CD14-positive monocyte (primary cell): ENCODE measurements at regions not wholly inside any gene's neighbourhood (a gene's known extent, or its start where the extent isn't known, plus 50 kb on each side); places are given as distances from the start of the nearest gene placed in this dataset.

ENCODE experiments used
- DNase-seq, 3 donors: peaks; one replicate each; pipeline ENCODE4 v3.0.0-alpha.2; 2011 to 2022
- H2AFZ ChIP-seq: 2 replicates; pipeline ENCODE4 v1.6.0; 2012; ENCODE audit warnings: mild to moderate bottlenecking, low read depth, low read length, inconsistent platforms; ENCODE audit not compliant: insufficient read depth, poor library complexity, severe bottlenecking
- H3K27ac ChIP-seq, 2 donors: 1 replicate in 1 of 2; 2 replicates in 1 of 2; pipeline ENCODE4 v1.5.1; 2012 to 2013; ENCODE audit warnings: low read length in 2 of 2, control low read depth in 1 of 2, inconsistent platforms in 1 of 2, low read depth in 1 of 2, mild to moderate bottlenecking in 1 of 2
- H3K27me3 ChIP-seq, 2 donors: one replicate each; pipeline versions ENCODE4 v1.6.0 to v1.6.1; 2011 to 2013; ENCODE audit warnings: low read length in 2 of 2; ENCODE audit not compliant: control insufficient read depth in 2 of 2, insufficient read depth in 2 of 2
- H3K36me3 ChIP-seq, 2 donors: replicated peaks in 1 of 2; 1 replicate in 1 of 2; 2 replicates in 1 of 2; pipeline versions ENCODE4 v1.5.1 to v1.6.1; 2012 to 2013; ENCODE audit warnings: low read length in 2 of 2, control low read depth in 1 of 2, inconsistent platforms in 1 of 2, mild to moderate bottlenecking in 1 of 2; ENCODE audit not compliant: insufficient read depth in 2 of 2, control insufficient read depth in 1 of 2
- H3K4me1 ChIP-seq, 2 donors: 1 replicate in 1 of 2; 2 replicates in 1 of 2; pipeline versions ENCODE4 v1.5.1 to v1.6.1; 2012 to 2013; ENCODE audit warnings: low read length in 2 of 2, control low read depth in 1 of 2, inconsistent platforms in 1 of 2, mild to moderate bottlenecking in 1 of 2, moderate library complexity in 1 of 2; ENCODE audit not compliant: insufficient read depth in 2 of 2, control insufficient read depth in 1 of 2
- H3K4me2 ChIP-seq: replicated peaks from 2 replicates; pipeline ENCODE3; 2012; ENCODE audit warnings: low read length, moderate library complexity, mild to moderate bottlenecking; ENCODE audit not compliant: poor library complexity, severe bottlenecking; ENCODE audit errors: extremely low read depth
- H3K4me3 ChIP-seq, 3 experiments: fragments of 200-600 bp in 1 of 3; sonication (generic) in 1 of 3; replicated peaks in 1 of 3; 1 replicate in 2 of 3; 2 replicates in 1 of 3; pipeline ENCODE4 v1.5.1; 2011 to 2013; ENCODE audit warnings: low read length in 3 of 3, mild to moderate bottlenecking in 3 of 3, control low read depth in 2 of 3, low read depth in 2 of 3, inconsistent platforms in 1 of 3, moderate library complexity in 1 of 3
- H3K79me2 ChIP-seq: 2 replicates; pipeline ENCODE4 v1.6.0; 2012; ENCODE audit warnings: mild to moderate bottlenecking, control low read depth, inconsistent platforms, low read length, moderate library complexity; ENCODE audit not compliant: insufficient read depth
- H3K9ac ChIP-seq: 2 replicates; pipeline ENCODE4 v1.6.0; 2017; ENCODE audit warnings: low read length, mild to moderate bottlenecking; ENCODE audit not compliant: insufficient read depth, poor library complexity, severe bottlenecking
- H3K9me3 ChIP-seq, 2 donors: replicated peaks in 1 of 2; 1 replicate in 1 of 2; 2 replicates in 1 of 2; pipeline versions ENCODE4 v1.5.1 to v1.6.1; 2012 to 2013; ENCODE audit warnings: low read length in 2 of 2, control low read depth in 1 of 2; ENCODE audit not compliant: control insufficient read depth in 1 of 2, insufficient read depth in 1 of 2
- H4K20me1 ChIP-seq: 2 replicates; pipeline ENCODE4 v1.6.0; 2012; ENCODE audit warnings: mild to moderate bottlenecking, low read length, control low read depth, moderate library complexity; ENCODE audit not compliant: insufficient read depth
- H3K27ac Mint-ChIP-seq, 7 donors: one replicate each; pipeline ENCODE4 v1.8.0; 2020; ENCODE audit warnings: mild to moderate bottlenecking in 7 of 7, mixed read lengths in 7 of 7, moderate library complexity in 6 of 7, inconsistent platforms in 2 of 7
- H3K27me3 Mint-ChIP-seq, 3 donors: one replicate each; pipeline ENCODE4 v1.8.0; 2021 to 2022; ENCODE audit warnings: low read depth in 3 of 3, mild to moderate bottlenecking in 3 of 3, mixed read lengths in 3 of 3, moderate library complexity in 3 of 3, inconsistent platforms in 1 of 3
- H3K36me3 Mint-ChIP-seq, 2 donors: one replicate each; pipeline ENCODE4 v1.8.0; 2020; ENCODE audit warnings: mixed read lengths in 2 of 2, inconsistent platforms in 1 of 2, mild to moderate bottlenecking in 1 of 2
- H3K4me1 Mint-ChIP-seq: one replicate; pipeline ENCODE4 v1.8.0; 2020; ENCODE audit warnings: mild to moderate bottlenecking, mixed read lengths
- H3K4me3 Mint-ChIP-seq, 2 donors: one replicate each; pipeline ENCODE4 v1.8.0; 2020; ENCODE audit warnings: mild to moderate bottlenecking in 2 of 2, mixed read lengths in 2 of 2, moderate library complexity in 1 of 2
- H3K9me3 Mint-ChIP-seq, 7 donors: one replicate each; pipeline ENCODE4 v1.8.0; 2020 to 2022; ENCODE audit warnings: mixed read lengths in 7 of 7, mild to moderate bottlenecking in 6 of 7, moderate library complexity in 6 of 7, inconsistent platforms in 2 of 7
- WGBS: methylation state at CpG from one replicate; pipeline ENCODE4 v1.1.5; 2013; ENCODE audit warnings: missing lambda C conversion rate; ENCODE audit not compliant: insufficient coverage; 5-methylcytosine and 5-hydroxymethylcytosine counted together
- intact Hi-C, 2 donors: fragments of 100-400 bp; cut with micrococcal nuclease; formaldehyde crosslinking; loops; one replicate each; pipeline versions ENCODE4 v1.15.0 to v1.15.1; 2023
- TF ChIP-seq, protein P1 (sequence below): fragments of 200-600 bp; IDR thresholded peaks from one replicate; pipeline ENCODE4 v1.8.0; 2022; ENCODE audit warnings: antibody characterized with exemption, mild to moderate bottlenecking

DNA sequence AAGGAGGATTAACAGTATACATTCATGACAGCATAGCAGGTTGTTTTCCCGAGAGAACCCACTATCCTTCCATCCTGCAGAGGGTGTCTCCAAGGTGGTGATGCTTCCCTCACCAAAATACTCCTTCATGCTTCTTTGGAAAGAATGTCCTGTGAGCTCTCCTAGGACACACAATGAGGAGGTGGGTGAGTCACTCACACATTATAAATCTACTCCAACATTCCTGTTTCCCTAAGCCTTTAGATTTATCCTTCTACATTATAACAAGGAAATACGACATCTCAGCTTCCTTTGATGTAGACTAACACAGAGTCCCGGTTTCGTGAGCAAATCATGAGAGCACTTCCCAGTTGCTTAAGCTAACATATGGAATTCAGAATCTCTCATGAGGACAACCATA is 689.7 kb upstream of the CELF2 start:
- Histone ChIP-seq H3K4me1 (no peaks in the 10 kb centered on the region), H3K4me3 (no peak overlapping the region), H4K20me1 (no peaks in the 10 kb centered on the region), H3K9ac (no peak overlapping the region), H3K9me3 (no peaks in the 10 kb centered on the region), H3K36me3 (no peaks in the 10 kb centered on the region), H2AFZ (no peak overlapping the region), H3K79me2 (no peaks in the 10 kb centered on the region), H3K27me3 (no peaks in the 10 kb centered on the region), H3K27ac (no peak overlapping the region), H3K4me2 (no peak overlapping the region)
- intact Hi-C loops: no loop called here
- no peaks in the 10 kb centered on the region for H3K27me3 Mint-ChIP-seq
- WGBS: 83% methylated on average over 3 of the region's 4 CpGs
- H3K4me1 Mint-ChIP-seq: no peaks in the 10 kb centered on the region
- H3K4me3 Mint-ChIP-seq: no peak overlapping the region
- H3K27ac Mint-ChIP-seq: no peak overlapping the region
- peaks cover 0 to 5% (median 1%) of the 10 kb centered on the region in 7 donors for H3K9me3 Mint-ChIP-seq
- TF ChIP-seq, protein P1, sequence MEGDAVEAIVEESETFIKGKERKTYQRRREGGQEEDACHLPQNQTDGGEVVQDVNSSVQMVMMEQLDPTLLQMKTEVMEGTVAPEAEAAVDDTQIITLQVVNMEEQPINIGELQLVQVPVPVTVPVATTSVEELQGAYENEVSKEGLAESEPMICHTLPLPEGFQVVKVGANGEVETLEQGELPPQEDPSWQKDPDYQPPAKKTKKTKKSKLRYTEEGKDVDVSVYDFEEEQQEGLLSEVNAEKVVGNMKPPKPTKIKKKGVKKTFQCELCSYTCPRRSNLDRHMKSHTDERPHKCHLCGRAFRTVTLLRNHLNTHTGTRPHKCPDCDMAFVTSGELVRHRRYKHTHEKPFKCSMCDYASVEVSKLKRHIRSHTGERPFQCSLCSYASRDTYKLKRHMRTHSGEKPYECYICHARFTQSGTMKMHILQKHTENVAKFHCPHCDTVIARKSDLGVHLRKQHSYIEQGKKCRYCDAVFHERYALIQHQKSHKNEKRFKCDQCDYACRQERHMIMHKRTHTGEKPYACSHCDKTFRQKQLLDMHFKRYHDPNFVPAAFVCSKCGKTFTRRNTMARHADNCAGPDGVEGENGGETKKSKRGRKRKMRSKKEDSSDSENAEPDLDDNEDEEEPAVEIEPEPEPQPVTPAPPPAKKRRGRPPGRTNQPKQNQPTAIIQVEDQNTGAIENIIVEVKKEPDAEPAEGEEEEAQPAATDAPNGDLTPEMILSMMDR: no peak
- DNase-seq: no peak
- H3K36me3 Mint-ChIP-seq: no peaks in the 10 kb centered on the region

DNA sequence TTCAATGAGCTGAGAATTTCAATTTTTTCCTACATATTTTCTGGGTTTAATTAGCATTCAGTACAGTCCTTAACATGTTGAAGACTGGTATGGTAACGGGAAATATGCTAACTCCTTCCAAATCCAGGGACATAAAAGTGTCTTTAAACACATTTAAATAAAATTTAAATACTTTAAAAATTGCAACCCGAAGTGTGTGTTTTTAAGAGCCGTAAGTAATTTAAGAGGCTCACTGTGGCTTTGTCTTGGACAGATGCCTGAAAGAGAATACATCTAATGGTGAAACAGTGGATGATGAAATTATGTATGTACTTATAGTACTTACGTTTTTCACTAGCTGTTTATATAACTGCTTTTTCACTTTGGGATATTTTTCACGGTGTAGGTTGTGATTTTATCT is 687.3 kb upstream of the CELF2 start:
- TF ChIP-seq, protein P1: no peak
- Histone ChIP-seq H3K27ac (no peak overlapping the region), H3K36me3 (no peaks in the 10 kb centered on the region), H3K4me1 (no peaks in the 10 kb centered on the region), H3K4me2 (no peak overlapping the region), H4K20me1 (no peaks in the 10 kb centered on the region), H3K27me3 (no peaks in the 10 kb centered on the region), H3K4me3 (no peak overlapping the region), H3K79me2 (no peaks in the 10 kb centered on the region), H3K9ac (no peak overlapping the region), H3K9me3 (no peaks in the 10 kb centered on the region), H2AFZ (no peak overlapping the region)
- H3K36me3 Mint-ChIP-seq: no peaks in the 10 kb centered on the region
- peaks cover 0 to 6% (median 1%) of the 10 kb centered on the region in 7 donors for H3K9me3 Mint-ChIP-seq
- no peaks in the 10 kb centered on the region for H3K4me1 Mint-ChIP-seq
- H3K4me3 Mint-ChIP-seq: no peak overlapping the region
- no peak overlapping the region for H3K27ac Mint-ChIP-seq
- peaks cover 0 to under 1% (median 0%) of the 10 kb centered on the region in 3 donors for H3K27me3 Mint-ChIP-seq
- no peak for DNase-seq
- WGBS: 100% methylated on average over 1 of the region's 5 CpGs
- intact Hi-C loops: no loop called here
